ENCODE measurements at regions not wholly inside any gene's neighbourhood (a gene's known extent, or its start where the extent isn't known, plus 50 kb on each side); places are given as distances from the start of the nearest gene placed in this dataset.

DNA sequence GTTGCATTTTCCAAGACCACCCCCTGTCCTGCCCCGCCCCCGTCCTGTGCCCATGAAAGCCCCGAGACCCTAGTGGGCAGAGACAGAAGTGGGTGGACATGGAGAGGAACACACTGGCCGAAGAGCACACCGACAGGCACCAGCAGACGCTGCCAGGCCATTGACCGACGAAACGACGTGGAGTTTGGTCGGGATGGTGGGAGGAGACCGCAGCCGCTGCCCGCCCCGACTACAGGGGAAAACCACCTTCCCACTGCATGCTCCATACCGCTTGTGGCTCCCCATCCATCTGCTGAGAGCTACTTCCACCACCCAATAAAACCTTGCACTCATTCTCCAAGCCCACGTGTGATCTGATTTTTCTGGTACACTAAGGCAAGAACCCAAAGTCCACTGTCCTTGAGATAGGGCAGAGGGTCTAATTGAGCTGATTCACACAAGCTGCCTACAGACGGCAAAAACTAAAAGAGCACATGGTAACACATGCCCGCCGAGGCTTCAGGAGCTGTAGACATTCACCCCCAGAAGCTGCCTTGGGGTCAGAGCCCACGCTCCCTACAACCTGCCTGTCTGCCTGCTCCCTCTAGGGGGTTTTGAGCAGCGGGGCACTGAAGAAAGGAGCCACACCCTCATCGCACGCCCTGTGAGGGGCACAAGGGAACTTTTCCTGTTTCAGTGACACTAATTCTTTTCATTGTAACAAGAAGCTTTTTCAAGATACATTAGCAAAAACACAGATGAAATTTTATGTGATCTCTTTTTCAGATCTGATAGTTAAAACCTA, 81.2 kb upstream of the RAB3GAP2 start:
- H3K4me1 ChIP-seq, result peaks cover 0 to 4% of the 10 kb centered on the region in 2 donors
- no peaks in the 10 kb centered on the region for H3K27me3 ChIP-seq
- H3K27ac ChIP-seq, result no peak overlapping the region
- TF ChIP-seq, protein P1, sequence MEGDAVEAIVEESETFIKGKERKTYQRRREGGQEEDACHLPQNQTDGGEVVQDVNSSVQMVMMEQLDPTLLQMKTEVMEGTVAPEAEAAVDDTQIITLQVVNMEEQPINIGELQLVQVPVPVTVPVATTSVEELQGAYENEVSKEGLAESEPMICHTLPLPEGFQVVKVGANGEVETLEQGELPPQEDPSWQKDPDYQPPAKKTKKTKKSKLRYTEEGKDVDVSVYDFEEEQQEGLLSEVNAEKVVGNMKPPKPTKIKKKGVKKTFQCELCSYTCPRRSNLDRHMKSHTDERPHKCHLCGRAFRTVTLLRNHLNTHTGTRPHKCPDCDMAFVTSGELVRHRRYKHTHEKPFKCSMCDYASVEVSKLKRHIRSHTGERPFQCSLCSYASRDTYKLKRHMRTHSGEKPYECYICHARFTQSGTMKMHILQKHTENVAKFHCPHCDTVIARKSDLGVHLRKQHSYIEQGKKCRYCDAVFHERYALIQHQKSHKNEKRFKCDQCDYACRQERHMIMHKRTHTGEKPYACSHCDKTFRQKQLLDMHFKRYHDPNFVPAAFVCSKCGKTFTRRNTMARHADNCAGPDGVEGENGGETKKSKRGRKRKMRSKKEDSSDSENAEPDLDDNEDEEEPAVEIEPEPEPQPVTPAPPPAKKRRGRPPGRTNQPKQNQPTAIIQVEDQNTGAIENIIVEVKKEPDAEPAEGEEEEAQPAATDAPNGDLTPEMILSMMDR (IDR thresholded peaks at IDR 0.05), result no peak
- H3K4me3 ChIP-seq, result no peak overlapping the region
- no peaks in the 10 kb centered on the region for H3K9me3 ChIP-seq
- H3K36me3 ChIP-seq, result no peaks in the 10 kb centered on the region
- DNase-seq (ENCODE audit: low spot score), result no peak

DNA sequence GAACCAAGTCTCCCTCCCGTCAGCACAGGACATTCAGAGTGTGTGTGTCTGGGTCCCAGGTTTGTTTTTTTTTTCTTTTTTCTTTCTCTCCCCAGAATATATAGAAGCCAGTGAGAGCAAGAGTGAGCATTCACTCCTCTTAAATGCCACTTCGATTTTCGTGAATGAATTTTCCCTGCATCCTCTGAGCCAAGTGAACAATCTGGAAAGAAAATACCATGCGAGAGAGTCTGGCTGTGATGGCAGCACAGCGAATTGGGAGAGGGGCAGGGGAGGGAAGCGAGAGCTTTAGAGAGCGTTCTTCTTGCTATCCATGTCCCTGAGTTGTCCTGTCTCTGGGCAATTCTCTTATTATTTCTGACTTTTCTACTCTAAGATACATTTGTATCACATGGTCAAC, 76.0 kb upstream of the RAB3GAP2 start:
- Histone ChIP-seq H3K36me3 (no peaks in the 10 kb centered on the region), H3K27me3 (no peaks in the 10 kb centered on the region), H3K4me1 (no peaks in the 10 kb centered on the region), H3K9me3 (no peaks in the 10 kb centered on the region), H3K27ac (no peak overlapping the region), H3K4me3 (no peak overlapping the region)
- DNase-seq (ENCODE audit: low spot score), result no peak
- TF ChIP-seq, protein P1 (IDR thresholded peaks at IDR 0.05), result no peak

DNA sequence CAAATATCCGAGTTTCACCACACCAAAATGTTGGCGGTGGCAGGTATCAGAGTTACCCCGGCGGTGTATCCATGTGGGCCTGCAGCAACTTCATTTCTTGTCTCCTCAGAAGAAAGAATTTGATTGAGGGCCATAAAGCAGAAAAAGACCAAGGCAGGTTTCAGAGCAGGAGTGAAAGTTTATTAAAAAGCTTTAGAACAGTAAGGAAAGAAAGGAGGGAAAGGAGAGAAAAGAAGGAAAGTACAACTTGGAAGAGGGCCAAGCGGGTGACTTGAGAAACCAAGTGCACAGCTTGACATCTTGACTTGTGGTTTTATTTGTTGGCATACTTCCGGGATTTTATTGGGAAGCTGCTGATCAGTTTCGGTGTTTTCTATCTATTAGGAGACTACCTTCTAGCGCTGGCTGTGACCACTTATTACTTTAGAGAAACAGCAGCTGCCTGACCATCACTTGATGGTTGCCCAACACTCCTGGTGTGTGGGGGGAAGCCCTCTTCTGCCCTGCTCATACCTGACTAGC, 75.5 kb upstream of the RAB3GAP2 start:
- TF ChIP-seq, protein P1 (IDR thresholded peaks at IDR 0.05), result no peak
- no peaks in the 10 kb centered on the region for H3K9me3 ChIP-seq
- no peaks in the 10 kb centered on the region for H3K27me3 ChIP-seq
- DNase-seq (ENCODE audit: low spot score), result no peak
- no peaks in the 10 kb centered on the region for H3K36me3 ChIP-seq
- no peaks in the 10 kb centered on the region for H3K4me1 ChIP-seq
- H3K27ac ChIP-seq, result no peak overlapping the region
- no peak overlapping the region for H3K4me3 ChIP-seq

DNA sequence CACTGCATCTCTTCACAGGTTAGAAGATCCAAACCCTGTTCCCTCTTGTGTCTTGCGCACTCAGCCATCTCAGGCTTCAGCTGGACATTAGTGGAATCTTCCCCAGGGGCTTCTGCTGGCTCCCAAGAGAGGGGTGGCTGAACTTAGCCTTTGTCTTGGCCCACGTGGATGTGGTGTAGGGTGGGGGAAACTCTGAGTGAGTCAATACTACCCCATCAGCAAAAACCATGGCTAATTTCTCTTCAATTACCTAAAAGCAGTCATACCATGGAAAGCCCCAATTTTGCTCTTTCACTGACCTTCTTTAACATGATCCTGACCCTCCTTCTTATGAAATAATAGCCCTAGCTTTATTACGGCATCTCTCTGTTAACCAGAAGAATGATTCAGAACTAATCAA, 72.5 kb upstream of the RAB3GAP2 start:
- TF ChIP-seq, protein P1 (IDR thresholded peaks at IDR 0.05), result no peak
- H3K36me3 ChIP-seq, result no peaks in the 10 kb centered on the region
- H3K4me3 ChIP-seq, result no peak overlapping the region
- no peak for DNase-seq (ENCODE audit: low spot score)
- H3K27ac ChIP-seq, result no peak overlapping the region
- no peaks in the 10 kb centered on the region for H3K9me3 ChIP-seq
- H3K4me1 ChIP-seq, result no peaks in the 10 kb centered on the region
- H3K27me3 ChIP-seq, result no peaks in the 10 kb centered on the region

DNA sequence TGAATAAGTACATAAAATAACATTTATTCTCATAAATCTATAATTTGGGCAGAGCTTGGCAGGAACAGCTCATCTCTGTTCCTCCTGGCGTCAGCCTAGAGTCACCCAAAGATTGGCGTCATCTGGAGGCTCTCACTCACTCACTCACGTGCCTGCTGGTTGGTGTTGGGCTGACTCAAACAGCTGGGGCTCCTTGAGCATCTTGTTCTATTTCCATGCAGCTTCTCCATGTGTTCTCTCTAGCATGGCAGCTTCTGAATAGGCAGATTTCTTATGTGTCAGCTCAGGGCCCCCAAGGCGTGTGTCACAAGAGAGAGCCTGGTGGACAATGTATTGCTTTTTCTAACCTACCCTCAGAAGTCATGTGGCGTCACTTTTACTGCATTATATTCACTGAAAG, 70.6 kb upstream of the RAB3GAP2 start:
- Histone ChIP-seq H3K27me3 (no peaks in the 10 kb centered on the region), H3K36me3 (no peaks in the 10 kb centered on the region), H3K27ac (no peak overlapping the region), H3K4me3 (no peak overlapping the region), H3K9me3 (no peaks in the 10 kb centered on the region), H3K4me1 (no peaks in the 10 kb centered on the region)
- TF ChIP-seq, protein P1 (IDR thresholded peaks at IDR 0.05), result no peak
- no peak for DNase-seq (ENCODE audit: low spot score)

DNA sequence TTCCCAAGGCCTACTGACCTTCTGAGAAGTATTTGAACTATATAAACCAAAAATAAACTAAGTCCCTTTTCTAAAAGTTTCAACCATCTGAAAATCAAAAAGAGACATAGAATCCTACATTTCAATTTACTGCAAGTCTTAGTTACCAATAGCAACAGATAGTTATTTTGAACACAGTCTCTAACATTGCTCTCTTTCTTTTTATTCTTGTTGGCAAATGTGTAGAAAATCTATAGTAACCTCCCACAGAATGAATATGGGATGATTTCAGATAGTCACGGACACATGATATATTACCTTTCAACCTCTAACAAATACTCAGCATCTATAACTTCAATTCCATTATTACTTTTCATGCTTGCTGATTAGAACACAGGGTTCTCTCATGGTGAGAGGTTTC, 68.9 kb upstream of the RAB3GAP2 start:
- TF ChIP-seq, protein P1 (IDR thresholded peaks at IDR 0.05), result no peak
- Histone ChIP-seq H3K36me3 (no peaks in the 10 kb centered on the region), H3K27me3 (no peaks in the 10 kb centered on the region), H3K27ac (no peak overlapping the region), H3K4me3 (no peak overlapping the region), H3K9me3 (no peaks in the 10 kb centered on the region), H3K4me1 (no peaks in the 10 kb centered on the region)
- DNase-seq (ENCODE audit: low spot score), result no peak
